ENCODE measurements at regions not wholly inside any gene's neighbourhood (a gene's known extent, or its start where the extent isn't known, plus 50 kb on each side); places are given as distances from the start of the nearest gene placed in this dataset.

DNA sequence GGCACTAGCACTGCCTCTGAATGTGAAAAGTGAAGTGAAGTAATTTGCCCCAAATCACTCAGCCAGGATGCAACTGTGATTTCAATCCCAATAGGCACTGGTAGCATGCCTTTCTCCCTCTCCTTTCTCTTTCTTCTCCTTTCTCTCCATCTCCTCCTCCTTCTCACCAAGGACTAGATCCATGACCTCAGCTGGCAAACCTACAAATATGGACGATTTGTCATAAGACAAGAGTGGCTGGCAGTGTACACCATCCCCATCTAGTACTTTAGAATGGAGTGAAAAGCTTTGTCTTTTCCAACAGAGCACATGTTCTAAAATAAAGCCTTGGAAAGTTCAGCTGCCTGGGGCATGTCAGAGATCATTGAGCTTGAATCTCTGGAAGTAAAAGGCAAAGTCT is 574.7 kb upstream of the CLINT1 start:
- Histone ChIP-seq H3K4me3 (no peak overlapping the region), H3K9me3 (ENCODE audit: low read depth) (no peaks in the 10 kb centered on the region), H3K27ac (no peak overlapping the region), H3K4me1 (ENCODE audit: insufficient read depth) (no peaks in the 10 kb centered on the region), H3K9me2 (replicated peaks; ENCODE audit: insufficient read depth) (no peaks in the 10 kb centered on the region), H4K20me1 (ENCODE audit: insufficient read depth, poor library complexity, severe bottlenecking) (no peaks in the 10 kb centered on the region), H3K79me2 (no peaks in the 10 kb centered on the region), H3K4me2 (no peak overlapping the region), H2AFZ (no peak overlapping the region), H3K27me3 (no peaks in the 10 kb centered on the region), H3K36me3 (replicated peaks; ENCODE audit: insufficient read depth, low read depth) (no peaks in the 10 kb centered on the region)
- WGBS (ENCODE audit: low lambda C conversion rate, missing lambda C conversion rate), result 58% methylated on average over 1 of the region's 1 CpG
- TF ChIP-seq, protein P1, sequence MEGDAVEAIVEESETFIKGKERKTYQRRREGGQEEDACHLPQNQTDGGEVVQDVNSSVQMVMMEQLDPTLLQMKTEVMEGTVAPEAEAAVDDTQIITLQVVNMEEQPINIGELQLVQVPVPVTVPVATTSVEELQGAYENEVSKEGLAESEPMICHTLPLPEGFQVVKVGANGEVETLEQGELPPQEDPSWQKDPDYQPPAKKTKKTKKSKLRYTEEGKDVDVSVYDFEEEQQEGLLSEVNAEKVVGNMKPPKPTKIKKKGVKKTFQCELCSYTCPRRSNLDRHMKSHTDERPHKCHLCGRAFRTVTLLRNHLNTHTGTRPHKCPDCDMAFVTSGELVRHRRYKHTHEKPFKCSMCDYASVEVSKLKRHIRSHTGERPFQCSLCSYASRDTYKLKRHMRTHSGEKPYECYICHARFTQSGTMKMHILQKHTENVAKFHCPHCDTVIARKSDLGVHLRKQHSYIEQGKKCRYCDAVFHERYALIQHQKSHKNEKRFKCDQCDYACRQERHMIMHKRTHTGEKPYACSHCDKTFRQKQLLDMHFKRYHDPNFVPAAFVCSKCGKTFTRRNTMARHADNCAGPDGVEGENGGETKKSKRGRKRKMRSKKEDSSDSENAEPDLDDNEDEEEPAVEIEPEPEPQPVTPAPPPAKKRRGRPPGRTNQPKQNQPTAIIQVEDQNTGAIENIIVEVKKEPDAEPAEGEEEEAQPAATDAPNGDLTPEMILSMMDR (IDR thresholded peaks at IDR 0.05; ENCODE audit: poor library complexity), result no peak
- no peak for TF ChIP-seq EZH2phosphoT487 (IDR thresholded peaks at IDR 0.05; ENCODE audit: low read depth, severe bottlenecking, unreplicated experiment)
- no peak for TF ChIP-seq EZH2 (IDR thresholded peaks at IDR 0.05; ENCODE audit: borderline replicate concordance)
- DNase-seq (ENCODE audit: low spot score), result no peak

DNA sequence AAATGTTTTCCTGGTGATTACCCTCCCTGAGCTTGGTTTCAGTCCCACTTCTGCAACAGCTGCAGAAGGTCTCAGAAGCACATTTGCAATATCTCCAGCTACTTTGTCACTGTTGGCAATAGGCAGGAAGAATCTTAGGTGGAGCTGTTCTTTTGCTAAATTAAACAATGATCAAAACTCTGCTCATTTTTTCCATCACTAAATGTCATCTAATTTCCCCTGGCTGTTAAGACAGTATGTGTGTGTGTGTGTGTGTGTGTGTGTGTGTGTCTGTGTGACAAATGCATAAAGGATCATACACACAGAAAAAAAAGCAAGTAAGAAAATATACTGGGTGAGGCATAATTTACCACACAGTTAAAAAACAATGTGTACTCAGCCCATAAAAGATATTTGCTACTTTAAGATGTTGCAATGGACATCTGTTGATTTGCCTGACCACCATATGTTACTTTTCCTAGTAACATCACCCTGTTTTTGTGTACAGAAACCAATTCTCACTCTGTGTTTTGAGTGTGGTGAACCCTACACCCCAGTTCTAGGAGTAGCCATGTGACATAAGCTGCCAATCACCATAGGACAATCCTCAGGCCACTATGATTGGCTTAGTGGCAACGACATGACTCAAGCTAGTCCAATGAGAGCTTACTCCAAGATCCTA is 572.6 kb upstream of the CLINT1 start:
- H3K4me3 ChIP-seq, result no peak overlapping the region
- no peaks in the 10 kb centered on the region for H3K9me3 ChIP-seq (ENCODE audit: low read depth)
- no peaks in the 10 kb centered on the region for H4K20me1 ChIP-seq (ENCODE audit: insufficient read depth, poor library complexity, severe bottlenecking)
- H3K27me3 ChIP-seq, result no peaks in the 10 kb centered on the region
- no peak for TF ChIP-seq EZH2 (IDR thresholded peaks at IDR 0.05; ENCODE audit: borderline replicate concordance)
- TF ChIP-seq EZH2phosphoT487 (IDR thresholded peaks at IDR 0.05; ENCODE audit: low read depth, severe bottlenecking, unreplicated experiment), result no peak
- TF ChIP-seq, protein P1 (IDR thresholded peaks at IDR 0.05; ENCODE audit: poor library complexity), result no peak
- H3K36me3 ChIP-seq (replicated peaks; ENCODE audit: insufficient read depth, low read depth), result no peaks in the 10 kb centered on the region
- no peaks in the 10 kb centered on the region for H3K79me2 ChIP-seq
- no peak overlapping the region for H3K4me2 ChIP-seq
- DNase-seq (ENCODE audit: low spot score), result no peak
- H3K27ac ChIP-seq, result no peak overlapping the region
- no peak overlapping the region for H2AFZ ChIP-seq
- WGBS (ENCODE audit: low lambda C conversion rate, missing lambda C conversion rate), result 93% methylated on average over 1 of the region's 1 CpG
- no peaks in the 10 kb centered on the region for H3K9me2 ChIP-seq (replicated peaks; ENCODE audit: insufficient read depth)
- no peaks in the 10 kb centered on the region for H3K4me1 ChIP-seq (ENCODE audit: insufficient read depth)

DNA sequence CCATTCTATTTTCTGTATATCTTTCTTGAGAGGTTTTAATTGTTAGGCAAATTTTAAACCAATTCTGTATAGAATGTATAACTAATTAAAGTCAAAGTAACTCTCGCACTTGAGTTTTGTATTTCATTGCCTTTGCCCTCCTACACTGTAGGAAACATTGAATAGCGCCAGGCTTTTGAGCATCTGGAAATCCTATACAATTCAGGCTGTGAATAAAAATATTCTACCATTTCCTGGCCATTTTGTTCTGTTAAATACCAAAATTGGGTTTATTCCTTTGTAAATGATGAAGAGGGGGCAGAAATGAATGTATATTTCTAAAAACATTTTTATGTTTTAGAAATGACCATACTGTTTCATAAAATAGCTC is 571.8 kb upstream of the CLINT1 start:
- H3K27me3 ChIP-seq, result no peaks in the 10 kb centered on the region
- no peak overlapping the region for H3K4me2 ChIP-seq
- no peaks in the 10 kb centered on the region for H3K4me1 ChIP-seq (ENCODE audit: insufficient read depth)
- H3K36me3 ChIP-seq (replicated peaks; ENCODE audit: insufficient read depth, low read depth), result no peaks in the 10 kb centered on the region
- H4K20me1 ChIP-seq (ENCODE audit: insufficient read depth, poor library complexity, severe bottlenecking), result no peaks in the 10 kb centered on the region
- no peaks in the 10 kb centered on the region for H3K79me2 ChIP-seq
- TF ChIP-seq EZH2phosphoT487 (IDR thresholded peaks at IDR 0.05; ENCODE audit: low read depth, severe bottlenecking, unreplicated experiment), result no peak
- TF ChIP-seq EZH2 (IDR thresholded peaks at IDR 0.05; ENCODE audit: borderline replicate concordance), result no peak
- TF ChIP-seq, protein P1 (IDR thresholded peaks at IDR 0.05; ENCODE audit: poor library complexity), result no peak
- no peaks in the 10 kb centered on the region for H3K9me3 ChIP-seq (ENCODE audit: low read depth)
- H2AFZ ChIP-seq, result no peak overlapping the region
- no peak for DNase-seq (ENCODE audit: low spot score)
- no peak overlapping the region for H3K27ac ChIP-seq
- H3K9me2 ChIP-seq (replicated peaks; ENCODE audit: insufficient read depth), result no peaks in the 10 kb centered on the region
- H3K4me3 ChIP-seq, result no peak overlapping the region
- 96% methylated on average over 2 of the region's 2 CpGs for WGBS (ENCODE audit: low lambda C conversion rate, missing lambda C conversion rate)
